ENCODE measurements at regions not wholly inside any gene's neighbourhood (a gene's known extent, or its start where the extent isn't known, plus 50 kb on each side); places are given as distances from the start of the nearest gene placed in this dataset.

DNA sequence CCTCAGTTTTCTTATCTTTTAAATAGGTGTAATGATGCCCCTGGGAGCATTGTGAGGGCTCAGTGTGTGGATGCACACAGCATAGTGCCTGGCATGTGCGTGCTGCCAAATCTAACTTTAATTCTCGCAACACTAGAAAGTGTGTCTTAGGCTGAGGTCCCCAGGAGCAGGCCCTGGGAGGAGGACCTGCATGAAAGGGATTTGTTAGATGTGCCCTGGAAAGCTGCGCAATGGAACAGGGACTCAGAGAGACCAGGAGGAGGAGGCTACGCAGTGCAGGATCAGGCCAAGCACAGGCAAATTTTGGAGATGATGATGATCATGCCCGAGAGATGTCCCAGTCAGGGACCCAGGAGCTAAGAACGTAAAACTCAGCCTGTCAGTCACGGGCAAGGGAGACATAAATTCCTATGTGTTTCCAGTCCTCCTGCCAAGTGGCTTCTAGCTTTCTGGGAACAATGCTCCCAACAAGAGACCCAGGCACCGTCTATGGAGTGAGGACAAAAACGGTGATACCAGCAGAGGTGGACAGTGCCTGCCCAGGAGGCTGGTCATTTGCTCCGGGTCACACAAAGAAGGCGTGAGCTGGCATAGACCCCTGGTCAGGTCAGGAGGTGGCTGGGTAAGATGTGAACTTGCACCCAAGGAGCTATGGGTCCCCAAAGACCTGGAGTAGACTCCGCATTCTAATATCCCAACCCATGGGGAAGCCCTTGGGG, 352.2 kb upstream of the TNRC6C start:
- no peak for ATAC-seq
- H3K36me3 Mint-ChIP-seq (ENCODE audit: low read depth) = peaks cover 6% of the 10 kb centered on the region
- no peaks in the 10 kb centered on the region for H3K9me3 Mint-ChIP-seq (ENCODE audit: insufficient read depth)
- no peak overlapping the region for H3K4me3 Mint-ChIP-seq
- ChIA-PET POLR2A (no interaction called here), CTCF (interaction anchor here (1.2 kb wide), 1 partner anchor 63 kb away, joined by 3 read pairs; no protein-coding TSS in a partner anchor)
- no peak for DNase-seq
- peaks cover 24% of the 10 kb centered on the region for H3K4me1 Mint-ChIP-seq (ENCODE audit: low read depth)
- peaks cover 8% of the 10 kb centered on the region for H3K27me3 Mint-ChIP-seq (ENCODE audit: low read depth)
- H3K27ac Mint-ChIP-seq = no peak overlapping the region

DNA sequence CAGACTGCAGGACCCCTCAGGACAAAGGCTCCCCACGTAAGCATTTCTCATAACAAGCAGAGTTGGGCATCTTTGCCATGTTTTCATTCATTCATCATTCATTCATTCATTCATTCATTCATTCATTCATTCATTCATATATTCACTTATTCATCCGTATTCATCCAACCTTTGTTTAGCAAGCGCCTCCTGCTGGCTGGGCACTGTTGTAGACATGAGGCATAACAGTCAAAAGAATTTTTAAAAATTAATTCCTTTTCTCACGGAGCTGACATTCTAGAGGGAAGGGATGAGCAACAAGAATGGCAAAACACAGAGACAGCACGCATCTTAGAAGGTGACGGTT, 351.7 kb upstream of the TNRC6C start:
- Mint-ChIP-seq H3K36me3 (ENCODE audit: low read depth) (peaks cover 6% of the 10 kb centered on the region), H3K4me3 (no peak overlapping the region), H3K9me3 (ENCODE audit: insufficient read depth) (no peaks in the 10 kb centered on the region), H3K27ac (no peak overlapping the region), H3K4me1 (ENCODE audit: low read depth) (peaks cover 28% of the 10 kb centered on the region), H3K27me3 (ENCODE audit: low read depth) (peaks cover 4% of the 10 kb centered on the region)
- ChIA-PET CTCF (interaction anchor here (1.2 kb wide), 1 partner anchor 64 kb away, joined by 3 read pairs; no protein-coding TSS in a partner anchor), POLR2A (no interaction called here)
- DNase-seq (no peak), ATAC-seq (no peak)

DNA sequence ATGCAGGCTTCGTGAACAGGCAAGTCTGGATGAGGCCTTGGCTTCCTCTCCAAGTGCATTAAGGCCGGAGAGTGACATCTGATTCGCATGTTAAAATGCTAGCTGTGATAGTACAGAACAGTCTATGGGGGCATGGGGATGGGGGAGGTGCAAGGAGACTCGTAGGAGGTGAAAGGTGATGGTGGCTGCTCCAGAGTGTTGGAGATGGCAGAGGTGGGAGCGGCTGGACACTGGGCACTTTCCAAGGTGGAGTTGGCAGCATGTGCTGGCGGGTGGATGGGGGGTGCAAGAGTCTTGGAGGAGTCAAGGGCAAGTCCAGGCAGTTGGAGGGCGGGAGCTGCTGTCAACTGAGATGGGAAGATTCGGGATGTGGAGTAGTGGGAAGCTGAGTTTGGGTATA, 350.9 kb upstream of the TNRC6C start:
- no peak overlapping the region for H3K27ac Mint-ChIP-seq
- peaks cover 2% of the 10 kb centered on the region for H3K27me3 Mint-ChIP-seq (ENCODE audit: low read depth)

DNA sequence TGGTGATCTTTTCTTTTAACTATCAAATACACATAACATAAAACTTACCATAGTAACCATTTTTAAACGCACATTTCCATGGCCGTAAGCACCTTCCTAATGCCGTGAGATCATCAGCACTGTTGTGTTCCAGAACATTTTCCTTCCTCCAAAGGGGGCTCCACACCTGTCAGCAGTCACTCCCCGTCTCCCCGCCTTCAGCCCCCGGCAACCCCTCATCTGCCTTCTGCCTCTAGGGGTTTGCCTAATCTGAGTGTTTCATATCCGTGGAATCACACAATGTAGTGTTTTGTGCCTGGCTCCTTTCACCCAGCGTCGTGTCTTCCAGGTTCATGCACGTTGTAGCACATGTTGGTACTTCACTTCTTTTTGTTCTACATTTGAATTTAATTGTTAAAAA, 350.1 kb upstream of the TNRC6C start:
- POLR2A ChIA-PET = no interaction called here
- CTCF ChIA-PET = no interaction called here
- Mint-ChIP-seq H3K27me3 (ENCODE audit: low read depth) (peaks cover 2% of the 10 kb centered on the region), H3K9me3 (ENCODE audit: insufficient read depth) (no peaks in the 10 kb centered on the region), H3K4me1 (ENCODE audit: low read depth) (peaks cover 30% of the 10 kb centered on the region), H3K4me3 (no peak overlapping the region), H3K27ac (peak overlapping the region; percentile 14), H3K36me3 (ENCODE audit: low read depth) (peaks cover 6% of the 10 kb centered on the region)
- no peak for ATAC-seq
- DNase-seq = no peak

More for the DNA sequence above, 350.9 kb upstream of the TNRC6C start:
- H3K4me3 Mint-ChIP-seq = no peak overlapping the region
- ATAC-seq (no peak), DNase-seq (no peak)
- peaks cover 6% of the 10 kb centered on the region for H3K36me3 Mint-ChIP-seq (ENCODE audit: low read depth)
- ChIA-PET POLR2A (no interaction called here), CTCF (interaction anchor here (1.2 kb wide), 1 partner anchor 65 kb away, joined by 3 read pairs; no protein-coding TSS in a partner anchor)
- no peaks in the 10 kb centered on the region for H3K9me3 Mint-ChIP-seq (ENCODE audit: insufficient read depth)
- peaks cover 30% of the 10 kb centered on the region for H3K4me1 Mint-ChIP-seq (ENCODE audit: low read depth)

DNA sequence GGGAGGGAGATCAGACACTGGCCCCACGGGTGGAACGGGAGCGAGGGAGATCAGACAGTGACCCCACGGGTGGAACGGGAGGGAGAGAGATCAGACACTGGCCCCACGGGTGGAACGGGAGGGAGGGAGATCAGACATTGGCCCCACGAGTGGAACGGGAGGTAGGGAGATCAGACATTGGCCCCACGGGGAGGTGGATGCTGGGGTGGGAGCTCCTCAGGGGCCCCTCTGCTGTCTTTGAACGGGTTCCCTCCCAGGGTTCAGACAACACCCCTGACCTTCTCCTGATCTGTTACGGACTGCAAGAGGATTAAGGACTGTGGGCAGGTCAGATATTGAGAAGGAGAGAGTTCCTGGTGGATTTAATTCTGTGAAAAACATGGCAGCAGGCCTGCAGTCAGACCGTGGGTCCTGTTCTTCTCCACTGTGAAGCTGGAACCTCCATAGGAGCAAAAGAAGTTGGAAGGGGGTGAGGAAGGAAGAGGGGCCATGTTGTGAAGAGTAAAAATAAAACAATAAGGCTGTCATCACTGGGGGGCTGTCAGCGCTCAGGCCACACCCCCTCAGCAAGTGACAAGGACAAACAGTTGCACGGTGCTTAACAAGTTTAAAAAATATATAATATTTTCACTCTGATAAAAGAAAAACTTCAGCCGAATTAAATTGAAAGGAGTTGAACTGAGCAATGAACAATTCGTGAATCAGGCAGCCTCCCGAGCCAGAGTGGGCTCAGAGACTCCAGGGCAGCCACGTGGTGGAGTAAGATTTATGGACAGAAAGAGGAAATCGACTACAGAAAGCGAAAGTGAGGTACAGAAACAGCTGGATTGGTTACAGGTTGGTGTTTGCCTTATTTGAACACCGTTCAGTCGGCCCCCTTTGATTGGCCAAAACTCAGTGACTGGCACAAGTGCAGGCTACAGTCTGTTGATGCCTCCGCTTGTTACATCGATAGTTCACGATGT, 348.7 kb upstream of the TNRC6C start:
- Mint-ChIP-seq H3K36me3 (ENCODE audit: low read depth) (peaks cover 6% of the 10 kb centered on the region), H3K4me3 (peak overlapping the region; percentile 67), H3K27ac (peak overlapping the region; percentile 92), H3K4me1 (ENCODE audit: low read depth) (peaks cover 30% of the 10 kb centered on the region), H3K27me3 (ENCODE audit: low read depth) (peaks cover 5% of the 10 kb centered on the region), H3K9me3 (ENCODE audit: insufficient read depth) (no peaks in the 10 kb centered on the region)
- ChIA-PET CTCF (interaction anchor here (0.6 to 1.9 kb wide), 9 partner anchors 10 to 404 kb away, joined by 3 to 9 read pairs (median 4); no protein-coding TSS in a partner anchor), POLR2A (interaction anchor here (0.6 to 2.6 kb wide), 12 partner anchors 9 to 350 kb away, joined by 3 to 16 read pairs (median 3); partner anchors contain the start of gene TNRC6C)
- ATAC-seq (peak; percentile 98), DNase-seq (peak; percentile 88)

DNA sequence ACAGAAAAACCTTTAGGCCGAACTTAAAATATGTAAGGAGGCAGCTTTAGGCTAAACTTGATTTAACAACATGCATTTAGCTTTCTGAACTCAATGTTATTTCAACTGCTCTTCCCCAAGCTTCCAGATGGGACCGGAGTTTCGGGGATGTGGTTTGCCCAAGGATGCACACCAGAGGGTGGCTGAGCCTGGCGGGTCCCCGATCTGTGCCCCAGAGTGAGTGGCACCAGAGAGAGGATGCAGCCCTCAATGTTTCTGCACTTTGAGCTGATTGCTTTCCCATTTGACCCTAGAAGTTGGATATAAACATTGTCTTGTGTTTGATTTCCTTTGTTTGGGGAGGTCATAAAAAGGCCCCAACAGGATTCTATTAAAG, 348.0 kb upstream of the TNRC6C start:
- DNase-seq = peak; percentile 33
- CTCF ChIA-PET = interaction anchor here (0.6 to 1.9 kb wide), 9 partner anchors 9 to 403 kb away, joined by 3 to 9 read pairs (median 4); no protein-coding TSS in a partner anchor
- POLR2A ChIA-PET = interaction anchor here (0.7 to 2.6 kb wide), 12 partner anchors 8 to 349 kb away, joined by 3 to 16 read pairs (median 3); partner anchors contain the start of gene TNRC6C
- Mint-ChIP-seq H3K27me3 (ENCODE audit: low read depth) (peaks cover 5% of the 10 kb centered on the region), H3K4me3 (peak overlapping the region; percentile 67), H3K27ac (peak overlapping the region; percentile 92), H3K36me3 (ENCODE audit: low read depth) (peaks cover 6% of the 10 kb centered on the region), H3K4me1 (ENCODE audit: low read depth) (peaks cover 30% of the 10 kb centered on the region), H3K9me3 (ENCODE audit: insufficient read depth) (no peaks in the 10 kb centered on the region)
- peak; percentile 62 for ATAC-seq

DNA sequence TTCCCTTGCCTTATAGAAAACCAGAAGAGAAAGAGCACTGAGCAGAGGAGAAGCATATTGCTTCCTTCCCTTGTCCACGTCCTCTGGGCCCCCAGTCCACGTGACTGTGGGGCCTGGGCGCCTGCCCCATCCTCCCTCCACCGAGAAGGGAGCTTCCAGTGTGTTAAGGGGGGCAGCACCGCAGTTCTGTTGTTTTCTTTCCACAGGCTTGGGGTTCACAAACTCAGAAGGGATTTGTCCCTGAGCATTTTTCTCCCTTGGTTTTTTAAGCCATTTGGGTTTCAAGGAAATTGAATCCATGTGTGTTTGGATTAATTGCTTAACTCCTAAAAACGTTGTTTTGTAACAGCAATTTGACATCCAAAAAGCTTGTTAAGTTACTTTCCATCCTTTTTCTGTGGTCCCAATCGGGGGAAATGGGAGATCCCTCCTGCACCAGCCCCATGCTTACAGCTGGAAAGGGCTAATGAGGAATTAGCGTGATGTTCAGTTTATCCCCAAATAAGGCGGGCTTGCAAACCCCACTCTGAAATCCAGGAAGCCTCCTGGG, 347.5 kb upstream of the TNRC6C start:
- Mint-ChIP-seq H3K4me1 (ENCODE audit: low read depth) (peaks cover 30% of the 10 kb centered on the region), H3K27me3 (ENCODE audit: low read depth) (peaks cover 5% of the 10 kb centered on the region), H3K36me3 (ENCODE audit: low read depth) (peaks cover 6% of the 10 kb centered on the region), H3K4me3 (peak overlapping the region; percentile 67), H3K9me3 (ENCODE audit: insufficient read depth) (no peaks in the 10 kb centered on the region), H3K27ac (peak overlapping the region; percentile 92)
- DNase-seq (no peak), ATAC-seq (peak; percentile 6)
- CTCF ChIA-PET = interaction anchor here (1.1 to 1.9 kb wide), 7 partner anchors 9 to 403 kb away, joined by 3 to 9 read pairs (median 4); no protein-coding TSS in a partner anchor
- POLR2A ChIA-PET = interaction anchor here (0.7 to 2.6 kb wide), 10 partner anchors 8 to 347 kb away, joined by 3 to 16 read pairs (median 3); partner anchors contain the start of gene TNRC6C

DNA sequence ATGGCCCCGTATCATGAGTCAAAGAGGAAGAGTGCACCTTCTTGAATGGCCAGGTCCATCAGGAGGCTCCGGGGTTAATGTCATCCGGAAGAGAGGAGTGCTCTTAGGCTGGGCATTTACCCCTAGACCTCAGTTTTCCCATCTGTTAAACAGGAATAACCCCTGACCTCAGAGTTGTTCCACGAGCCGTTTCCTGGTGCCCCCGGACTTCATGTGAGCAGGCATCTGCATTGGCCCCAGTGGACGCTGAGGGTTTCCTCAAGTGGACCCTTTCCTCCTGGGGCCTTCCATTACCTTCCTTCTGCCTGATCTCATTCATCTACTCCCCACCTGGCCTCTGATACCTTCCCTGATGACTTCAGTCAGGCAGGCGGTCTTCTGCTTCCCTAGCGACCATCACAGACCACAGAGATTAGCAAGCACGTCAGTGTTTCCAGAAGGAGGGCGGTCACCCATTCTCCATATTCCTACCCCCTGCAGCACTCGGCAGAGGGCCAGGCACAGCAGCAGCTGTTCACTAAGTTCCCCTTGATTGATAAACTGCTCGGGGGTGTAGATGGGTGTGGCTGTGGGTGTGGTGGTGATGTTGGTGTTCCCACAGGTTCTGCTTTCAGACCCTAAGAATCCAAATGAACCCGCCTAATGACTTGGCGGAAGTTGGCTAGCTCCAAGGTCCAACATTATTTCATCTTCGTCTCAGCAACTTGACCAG, 346.6 kb upstream of the TNRC6C start:
- Mint-ChIP-seq H3K27ac (peak overlapping the region; percentile 14), H3K27me3 (ENCODE audit: low read depth) (peaks cover 9% of the 10 kb centered on the region), H3K9me3 (ENCODE audit: insufficient read depth) (no peaks in the 10 kb centered on the region), H3K4me1 (ENCODE audit: low read depth) (peaks cover 30% of the 10 kb centered on the region), H3K36me3 (ENCODE audit: low read depth) (peaks cover 6% of the 10 kb centered on the region), H3K4me3 (no peak overlapping the region)
- DNase-seq (no peak), ATAC-seq (no peak)
- ChIA-PET CTCF (interaction anchor here (1.7 to 1.9 kb wide), 2 partner anchors 34 to 280 kb away, joined by 3 to 8 read pairs; no protein-coding TSS in a partner anchor), POLR2A (interaction anchor here (2.6 kb wide), 1 partner anchor 55 kb away, joined by 16 read pairs; no protein-coding TSS in a partner anchor)

DNA sequence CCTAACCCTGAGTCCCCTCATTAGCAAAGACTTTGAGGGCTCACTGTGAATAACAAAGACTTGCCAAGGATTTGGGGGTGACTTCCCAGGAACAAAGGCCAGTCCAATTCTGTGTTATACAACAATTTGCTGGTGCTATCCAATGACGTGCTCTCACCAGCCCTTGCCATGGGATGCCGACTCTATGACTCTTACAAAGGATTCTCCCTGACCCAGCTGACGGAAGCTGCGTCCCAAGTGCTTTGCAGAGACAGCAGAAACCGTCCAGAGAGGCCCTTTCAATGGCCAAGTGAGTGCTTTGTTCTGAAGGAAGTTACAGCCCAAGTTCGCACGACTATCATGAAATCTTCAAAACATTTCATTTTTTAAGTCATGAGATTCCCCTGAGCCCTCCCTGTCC, 345.3 kb upstream of the TNRC6C start:
- no peaks in the 10 kb centered on the region for H3K9me3 Mint-ChIP-seq (ENCODE audit: insufficient read depth)
- peaks cover 6% of the 10 kb centered on the region for H3K27me3 Mint-ChIP-seq (ENCODE audit: low read depth)

DNA sequence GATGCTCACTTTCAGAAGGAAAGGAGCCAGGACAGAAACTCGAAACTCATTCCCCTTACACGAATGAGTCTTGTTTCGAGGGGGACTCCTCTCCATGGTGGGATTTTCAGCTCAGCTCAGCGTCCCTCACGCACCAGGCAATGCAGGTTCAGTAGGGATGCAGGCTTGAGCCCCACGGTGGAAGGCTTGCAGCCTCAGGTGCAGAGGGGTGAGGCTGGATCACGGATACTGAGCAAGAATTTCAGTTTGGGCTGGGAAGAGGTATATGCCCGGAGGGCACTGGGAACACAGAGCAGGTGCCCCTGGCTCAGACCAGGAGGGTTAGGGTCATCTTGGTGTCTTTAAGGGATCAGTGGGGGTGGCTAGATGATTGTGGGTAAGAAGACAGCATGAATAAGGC, 344.9 kb upstream of the TNRC6C start:
- Mint-ChIP-seq H3K4me3 (no peak overlapping the region), H3K27me3 (ENCODE audit: low read depth) (peaks cover 6% of the 10 kb centered on the region)
- CTCF ChIA-PET = no interaction called here

More for the DNA sequence above, 345.3 kb upstream of the TNRC6C start:
- no peak for ATAC-seq
- ChIA-PET POLR2A (no interaction called here), CTCF (no interaction called here)
- H3K36me3 Mint-ChIP-seq (ENCODE audit: low read depth) = peaks cover 6% of the 10 kb centered on the region
- no peak overlapping the region for H3K27ac Mint-ChIP-seq
- no peak overlapping the region for H3K4me3 Mint-ChIP-seq
- no peak for DNase-seq
- peaks cover 37% of the 10 kb centered on the region for H3K4me1 Mint-ChIP-seq (ENCODE audit: low read depth)

More for the DNA sequence above, 344.9 kb upstream of the TNRC6C start:
- H3K36me3 Mint-ChIP-seq (ENCODE audit: low read depth) = peaks cover 6% of the 10 kb centered on the region
- H3K27ac Mint-ChIP-seq = no peak overlapping the region
- no peak for DNase-seq
- POLR2A ChIA-PET = interaction anchor here (0.6 kb wide), 1 partner anchor 273 kb away, joined by 3 read pairs; no protein-coding TSS in a partner anchor
- ATAC-seq = no peak
- peaks cover 41% of the 10 kb centered on the region for H3K4me1 Mint-ChIP-seq (ENCODE audit: low read depth)
- no peaks in the 10 kb centered on the region for H3K9me3 Mint-ChIP-seq (ENCODE audit: insufficient read depth)

Measured in activated CD8-positive, alpha-beta T cell treated with anti-CD3 and anti-CD28 coated beads, Interleukin-2, amount 10 ng/mL, durations not matched to agents 7 days and 5 days (primary cell).